Ovary (tissue), 7 donors: ENCODE measurements at regions not wholly inside any gene's neighbourhood (a gene's known extent, or its start where the extent isn't known, plus 50 kb on each side); places are given as distances from the start of the nearest gene placed in this dataset.

Experiments used
- DNase-seq, 5 donors: peaks; one replicate each; pipeline ENCODE4 v3.0.0-alpha.2; 2019 to 2020
- H3K27ac ChIP-seq, 2 donors: fragments of 200-600 bp; one replicate each; pipeline versions ENCODE4 v1.5.1 to v1.8.0; 2019 to 2022
- H3K27me3 ChIP-seq: fragments of 200-600 bp; one replicate; pipeline ENCODE4 v1.8.0; 2022
- H3K36me3 ChIP-seq: fragments of 200-600 bp; sonication (generic); one replicate; pipeline ENCODE4 v1.5.1; 2019
- H3K4me1 ChIP-seq: one replicate; pipeline ENCODE4 v1.8.1; 2013; ENCODE audit warnings: mild to moderate bottlenecking, moderate library complexity; ENCODE audit not compliant: insufficient read depth
- H3K4me3 ChIP-seq: fragments of 200-600 bp; sonication (generic); one replicate; pipeline ENCODE4 v1.5.1; 2017
- H3K9me3 ChIP-seq, 2 donors: fragments of 200-600 bp in 1 of 2; sonication (generic) in 1 of 2; one replicate each; pipeline versions ENCODE4 v1.5.1 to v1.8.1; 2013 to 2019; ENCODE audit warnings: mild to moderate bottlenecking in 1 of 2, moderate library complexity in 1 of 2
- EP300 ChIP-seq: sonication (generic); formaldehyde crosslinking; IDR thresholded peaks from one replicate; pipeline ENCODE4 v1.6.1; 2017; ENCODE audit warnings: antibody characterized with exemption
- POLR2A ChIP-seq: fragments of 450-650 bp; IDR thresholded peaks from one replicate; pipeline ENCODE4 v1.6.1; 2017; ENCODE audit warnings: antibody characterized with exemption, mild to moderate bottlenecking, moderate library complexity
- WGBS, 3 donors: extraction: QIAGEN DNeasy Blood & Tissue Kit in 1 of 3; methylation state at CpG; one replicate each; pipeline versions ENCODE4 v1.1.5 to v1.1.7; 2013 to 2017; 5-methylcytosine and 5-hydroxymethylcytosine counted together
- intact Hi-C, 4 donors: fragments of 100-400 bp; cut with DNase I; formaldehyde crosslinking; loops; one replicate each; pipeline versions ENCODE4 v1.11.0 to v1.15.1; 2022 to 2023
- TF ChIP-seq, protein P1 (sequence below), 3 donors: fragments of 450-650 bp in 2 of 3; fragments of 200-600 bp in 1 of 3; IDR thresholded peaks; one replicate each; pipeline versions ENCODE4 v1.5.1 to v1.8.0; 2016 to 2022; ENCODE audit warnings: antibody characterized with exemption in 3 of 3, mild to moderate bottlenecking in 1 of 3
- donor health status: DM: no; HTN: no; CAD: no; lungs with moderate emphysema.
- donor health status: DM: no; HTN: no; CAD: no.
- donor health status: Bipolar disorder and iron deficiency.
- donor health status: DM: no; HTN: no; CAD: no.
- donor health status: DM: yes; HTN: yes; CAD: no.

DNA sequence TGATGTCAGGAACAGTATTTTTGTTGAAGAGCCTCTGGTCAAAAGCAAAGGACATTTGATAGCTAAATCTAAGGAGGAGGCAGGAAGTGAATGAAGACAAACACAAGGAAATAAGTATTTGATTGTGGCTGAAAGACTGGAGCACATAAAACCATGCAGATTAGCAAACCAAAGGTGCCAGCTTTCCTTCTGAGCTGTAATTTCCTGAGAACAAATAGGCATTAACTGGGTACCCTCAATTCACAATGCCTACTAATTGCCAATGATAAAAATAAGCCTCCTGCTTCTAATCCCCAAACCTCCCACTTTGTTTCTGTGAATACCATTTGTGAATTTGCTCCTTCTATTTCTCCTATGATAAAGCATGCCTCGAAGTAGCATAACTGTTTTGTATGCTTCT, 1279.6 kb upstream of the USP15 start:
- no peaks in the 10 kb centered on the region for H3K36me3 ChIP-seq
- intact Hi-C loops = no loop called here
- no peak overlapping the region for H3K27ac ChIP-seq
- H3K9me3 ChIP-seq = no peaks in the 10 kb centered on the region
- H3K4me1 ChIP-seq = no peaks in the 10 kb centered on the region
- H3K27me3 ChIP-seq = no peaks in the 10 kb centered on the region
- TF ChIP-seq EP300 = no peak
- H3K4me3 ChIP-seq = no peak overlapping the region
- WGBS, 3 donors = 19 to 36% (median 24%) methylated on average over 1 of the region's 1 CpG
- DNase-seq = no peak

- intact Hi-C loops = no loop called here
- 65 to 70% (median 69%) methylated on average over 2 of the region's 2 CpGs for WGBS, 3 donors
- DNase-seq = no peak
- no peaks in the 10 kb centered on the region for H3K27me3 ChIP-seq
- H3K9me3 ChIP-seq = no peaks in the 10 kb centered on the region
- TF ChIP-seq EP300 (no peak), POLR2A (no peak)
- TF ChIP-seq, protein P1, sequence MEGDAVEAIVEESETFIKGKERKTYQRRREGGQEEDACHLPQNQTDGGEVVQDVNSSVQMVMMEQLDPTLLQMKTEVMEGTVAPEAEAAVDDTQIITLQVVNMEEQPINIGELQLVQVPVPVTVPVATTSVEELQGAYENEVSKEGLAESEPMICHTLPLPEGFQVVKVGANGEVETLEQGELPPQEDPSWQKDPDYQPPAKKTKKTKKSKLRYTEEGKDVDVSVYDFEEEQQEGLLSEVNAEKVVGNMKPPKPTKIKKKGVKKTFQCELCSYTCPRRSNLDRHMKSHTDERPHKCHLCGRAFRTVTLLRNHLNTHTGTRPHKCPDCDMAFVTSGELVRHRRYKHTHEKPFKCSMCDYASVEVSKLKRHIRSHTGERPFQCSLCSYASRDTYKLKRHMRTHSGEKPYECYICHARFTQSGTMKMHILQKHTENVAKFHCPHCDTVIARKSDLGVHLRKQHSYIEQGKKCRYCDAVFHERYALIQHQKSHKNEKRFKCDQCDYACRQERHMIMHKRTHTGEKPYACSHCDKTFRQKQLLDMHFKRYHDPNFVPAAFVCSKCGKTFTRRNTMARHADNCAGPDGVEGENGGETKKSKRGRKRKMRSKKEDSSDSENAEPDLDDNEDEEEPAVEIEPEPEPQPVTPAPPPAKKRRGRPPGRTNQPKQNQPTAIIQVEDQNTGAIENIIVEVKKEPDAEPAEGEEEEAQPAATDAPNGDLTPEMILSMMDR (IDR thresholded peaks at IDR 0.05) = no peak
- no peak overlapping the region for H3K27ac ChIP-seq
- H3K4me3 ChIP-seq = no peak overlapping the region
- H3K4me1 ChIP-seq = no peaks in the 10 kb centered on the region
- H3K36me3 ChIP-seq = no peaks in the 10 kb centered on the region
Measured at GRCh38 chr12:60981473-60981872, 1278.7 kb upstream of the USP15 start.

DNA sequence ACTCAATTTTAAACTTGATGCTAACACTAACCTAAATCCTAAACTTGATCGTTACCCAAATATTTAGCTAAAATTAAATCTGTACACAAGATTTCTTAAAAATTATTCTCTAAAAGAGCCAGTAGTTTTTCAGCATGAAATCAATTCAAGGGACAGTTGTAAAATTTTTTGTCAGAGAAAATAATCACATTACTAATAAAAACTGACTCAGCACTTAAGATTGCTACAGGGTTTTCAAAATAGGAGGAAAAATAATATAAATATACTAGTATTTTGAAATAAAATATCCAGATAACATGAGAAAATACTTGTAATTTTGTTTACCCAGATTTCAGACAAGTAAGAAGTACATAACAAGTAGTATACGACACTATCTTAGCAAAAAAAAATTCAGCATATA, 1268.1 kb upstream of the USP15 start:
- no peak overlapping the region for H3K4me3 ChIP-seq
- intact Hi-C loops = no loop called here
- no peaks in the 10 kb centered on the region for H3K36me3 ChIP-seq
- H3K27ac ChIP-seq = no peak overlapping the region
- TF ChIP-seq, protein P1 (IDR thresholded peaks at IDR 0.05) = no peak
- TF ChIP-seq POLR2A (no peak), EP300 (no peak)
- DNase-seq = no peak
- no peaks in the 10 kb centered on the region for H3K4me1 ChIP-seq
- H3K27me3 ChIP-seq = no peaks in the 10 kb centered on the region
- no peaks in the 10 kb centered on the region for H3K9me3 ChIP-seq
- WGBS, 3 donors = 23 to 59% (median 27%) methylated on average over 2 of the region's 2 CpGs

GRCh38 chr12:60995256-60995825, 1264.9 kb upstream of the USP15 start:
- 80 to 85% (median 84%) methylated on average over 1 of the region's 1 CpG for WGBS, 3 donors
- no peak overlapping the region for H3K27ac ChIP-seq
- no peaks in the 10 kb centered on the region for H3K9me3 ChIP-seq
- TF ChIP-seq, protein P1 (IDR thresholded peaks at IDR 0.05) = no peak
- TF ChIP-seq POLR2A (no peak), EP300 (no peak)
- no peaks in the 10 kb centered on the region for H3K4me1 ChIP-seq
- intact Hi-C loops = no loop called here
- no peaks in the 10 kb centered on the region for H3K27me3 ChIP-seq
- H3K4me3 ChIP-seq = no peak overlapping the region
- no peaks in the 10 kb centered on the region for H3K36me3 ChIP-seq
- DNase-seq = no peak

GRCh38 chr12:60997869-60998378, 1262.3 kb upstream of the USP15 start:
- intact Hi-C loops = no loop called here
- WGBS, 3 donors = 76 to 89% (median 82%) methylated on average over 1 of the region's 1 CpG

More at GRCh38 chr12:60997869-60998378, 1262.3 kb upstream of the USP15 start:
- Histone ChIP-seq H3K9me3 (no peaks in the 10 kb centered on the region), H3K4me3 (no peak overlapping the region), H3K27me3 (no peaks in the 10 kb centered on the region), H3K27ac (no peak overlapping the region), H3K4me1 (no peaks in the 10 kb centered on the region), H3K36me3 (no peaks in the 10 kb centered on the region)
- TF ChIP-seq EP300 = no peak
- TF ChIP-seq, protein P1 (IDR thresholded peaks at IDR 0.05) = no peak
- no peak for TF ChIP-seq POLR2A
- DNase-seq = no peak
